Stimulated activated CD4-positive, alpha-beta T cell treated with anti-CD3 and anti-CD28 coated beads, Interleukin-1b, Interleukin-23, amount 100 ng/mL, for 4 hours (primary cell): ENCODE measurements at regions not wholly inside any gene's neighbourhood (a gene's known extent, or its start where the extent isn't known, plus 50 kb on each side); places are given as distances from the start of the nearest gene placed in this dataset.
"Not testable (repeated sequence)": the region's sequence is repeated elsewhere in the genome, so short reads cannot be mapped to it uniquely, and the experiment has no call there.

ENCODE experiments used
- DNase-seq, 2 donors: peaks; one replicate each; pipeline ENCODE4 v3.0.0-alpha.2; 2020; ENCODE audit warnings: low read depth in 2 of 2

DNA sequence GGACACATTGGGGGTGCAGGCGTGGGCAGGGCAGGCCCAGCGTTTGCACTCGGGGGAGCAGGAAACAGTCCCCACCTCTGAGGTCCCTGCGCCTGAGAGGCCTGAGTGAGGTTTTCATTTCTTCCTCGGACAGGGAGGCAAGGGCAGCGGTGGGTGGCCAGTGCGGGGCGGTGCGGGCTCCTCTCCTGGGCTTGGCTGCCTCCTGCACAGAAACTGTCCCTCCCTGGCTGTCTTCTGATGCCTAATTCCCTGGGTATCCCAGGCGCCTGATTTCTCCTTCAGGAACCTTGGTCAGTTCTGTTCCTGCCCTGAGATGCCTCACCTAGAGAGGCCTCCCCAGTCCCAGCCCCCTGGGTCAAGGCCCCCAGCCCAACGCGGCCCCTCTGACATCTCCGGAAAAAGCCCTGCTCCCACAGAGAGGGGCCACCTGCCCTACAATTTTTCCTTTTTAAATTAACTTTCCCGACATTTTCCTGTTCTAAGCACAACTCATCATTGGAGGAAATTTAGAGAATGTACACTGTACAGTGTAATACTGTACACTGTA is 260.3 kb downstream of the ADGRD1 start:
- DNase-seq: no peak

DNA sequence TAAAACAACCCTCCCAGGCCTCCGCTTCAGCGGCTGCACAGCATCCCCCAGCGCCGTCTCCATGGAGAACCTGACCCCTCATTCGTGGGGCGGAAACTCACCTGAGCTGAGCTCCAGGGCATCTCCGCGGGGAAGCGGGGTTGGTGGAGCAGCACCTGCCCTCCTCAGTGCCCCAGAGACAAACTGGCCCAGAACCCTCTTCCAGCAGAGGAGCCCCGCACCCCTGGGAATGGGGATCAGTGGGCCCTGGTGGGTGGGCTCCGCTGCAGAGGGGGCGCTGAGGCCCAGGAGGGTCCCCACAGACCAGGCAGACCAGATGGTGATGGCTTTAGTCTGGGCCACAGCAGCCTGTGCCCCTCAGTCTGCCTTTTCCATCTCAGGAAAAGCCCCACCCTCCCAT is 261.2 kb downstream of the ADGRD1 start:
- DNase-seq: not testable (repeated sequence)

DNA sequence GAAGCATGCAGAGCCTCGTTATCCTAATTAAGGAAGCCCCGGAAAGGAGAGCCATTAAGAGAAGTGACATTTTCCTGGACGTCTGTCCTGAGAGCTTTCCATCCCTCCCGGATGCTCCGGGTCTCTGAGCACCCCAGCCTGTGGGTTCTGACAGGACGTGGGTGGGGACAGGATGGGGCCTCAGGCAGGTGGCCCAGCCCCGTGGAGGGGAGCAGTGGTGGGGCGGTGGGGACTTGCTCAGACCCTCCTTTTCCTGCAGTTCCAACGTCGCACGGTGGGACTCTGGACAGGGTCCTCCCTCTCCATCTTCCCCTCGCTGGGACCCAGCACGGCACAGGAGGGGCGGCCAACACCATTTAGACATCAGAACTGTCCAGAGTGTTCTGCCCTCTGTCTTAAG is 262.9 kb downstream of the ADGRD1 start:
- DNase-seq: not testable (repeated sequence)

DNA sequence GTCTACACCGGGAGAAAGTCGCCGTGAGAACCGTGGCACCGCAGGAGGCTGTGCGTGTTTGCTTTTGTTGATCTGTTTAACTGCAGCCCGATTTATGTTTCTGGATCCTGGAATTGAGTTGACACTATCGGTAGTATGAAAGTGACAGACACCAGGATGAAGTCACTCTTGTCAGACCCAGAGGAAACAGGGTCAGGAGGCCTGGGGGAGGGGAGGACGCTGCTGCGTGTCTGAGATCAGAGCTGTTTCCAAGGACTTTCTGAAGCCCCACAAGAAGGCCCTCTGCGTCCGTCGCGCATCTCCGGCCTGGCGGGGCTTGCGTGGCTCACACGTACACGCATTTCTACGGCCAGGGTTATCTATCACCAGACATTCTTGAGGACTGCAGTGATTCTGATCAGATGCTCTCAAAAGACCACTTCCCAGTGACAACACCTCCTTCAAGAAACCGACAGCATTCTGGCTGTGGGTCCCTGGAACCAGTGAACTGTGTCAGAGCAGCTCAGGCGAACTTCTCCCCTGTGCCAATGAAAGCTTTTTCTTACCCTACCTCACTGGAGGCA is 263.4 kb downstream of the ADGRD1 start:
- no peak for DNase-seq

DNA sequence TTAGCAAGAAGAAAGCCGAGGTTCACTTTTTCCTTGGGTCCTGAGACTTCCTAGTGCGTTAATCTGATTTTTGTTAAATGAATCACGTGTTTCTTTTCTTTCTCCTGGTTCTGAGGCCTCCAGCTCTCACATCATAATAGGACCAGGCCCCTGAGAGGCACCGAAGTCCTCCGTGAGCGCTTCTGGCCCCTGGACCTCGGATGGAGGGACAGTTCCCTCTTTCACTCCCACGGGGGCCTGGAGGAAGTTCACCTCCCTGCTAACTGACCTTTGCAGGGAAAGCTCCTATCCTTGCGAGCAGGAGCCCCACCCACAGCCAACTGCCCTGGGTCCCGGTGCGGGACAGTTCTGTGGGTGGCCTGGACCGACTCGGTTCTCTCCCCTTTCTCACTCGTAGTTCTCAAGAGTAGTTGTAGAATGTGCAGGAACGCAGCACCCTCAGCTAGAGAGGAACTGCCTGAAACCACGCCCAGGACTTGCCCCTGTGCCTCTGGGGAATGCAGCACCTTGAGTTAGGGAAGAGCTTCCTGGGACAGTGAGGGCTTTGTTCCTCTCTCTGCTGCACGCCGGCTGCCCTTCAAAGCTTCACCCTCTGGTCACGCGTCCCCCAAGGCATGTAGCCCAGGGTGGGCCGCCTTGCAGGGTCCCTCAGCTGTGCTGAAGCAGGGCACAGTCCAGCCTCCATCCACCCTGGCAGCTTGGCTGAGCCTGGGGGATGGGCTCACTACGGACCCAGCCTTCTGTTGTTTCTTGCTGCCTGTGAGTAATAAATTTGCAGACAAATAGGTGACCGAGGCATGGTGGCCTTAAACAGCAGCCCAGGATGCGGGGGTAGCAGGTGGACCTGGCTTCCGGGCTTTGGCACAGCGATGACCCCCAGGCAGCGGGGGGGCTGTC is 264.6 kb downstream of the ADGRD1 start:
- no peak for DNase-seq

DNA sequence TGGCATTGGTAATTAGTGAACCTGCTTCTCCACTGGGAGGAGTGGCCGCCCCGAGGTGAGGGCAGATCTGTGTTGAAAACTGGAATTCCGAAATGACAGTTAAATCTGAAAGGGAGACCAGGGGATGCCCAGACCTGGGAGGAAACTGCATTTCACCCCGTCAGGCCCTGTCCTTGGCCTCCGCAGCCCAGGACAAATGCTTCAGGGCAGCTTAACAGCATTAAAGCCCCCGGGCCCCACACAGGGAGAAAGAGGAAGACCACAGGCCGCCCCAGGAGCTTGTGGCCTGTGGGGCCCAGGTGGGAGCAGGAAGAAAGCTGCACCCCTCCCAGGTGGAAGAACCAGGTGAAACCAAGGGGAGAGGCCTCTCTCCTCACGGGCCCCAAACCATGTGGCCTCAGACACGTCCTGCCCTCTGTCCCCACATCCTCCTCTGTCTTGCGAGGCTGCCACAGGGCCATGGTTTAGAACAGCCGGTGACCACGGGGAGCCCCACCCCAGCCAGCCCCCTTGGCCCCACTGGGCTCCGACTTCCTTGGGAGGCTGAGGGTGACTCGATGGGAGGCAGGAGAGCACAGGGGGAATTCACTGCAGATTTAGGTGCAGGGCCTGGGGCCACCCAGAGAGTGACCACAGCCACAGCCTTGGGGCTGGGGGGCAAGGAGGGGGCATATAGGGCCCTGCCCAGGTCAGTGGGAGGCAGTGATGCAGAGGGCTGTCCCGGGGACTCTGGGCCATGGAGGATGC is 265.4 kb downstream of the ADGRD1 start:
- DNase-seq: no peak

DNA sequence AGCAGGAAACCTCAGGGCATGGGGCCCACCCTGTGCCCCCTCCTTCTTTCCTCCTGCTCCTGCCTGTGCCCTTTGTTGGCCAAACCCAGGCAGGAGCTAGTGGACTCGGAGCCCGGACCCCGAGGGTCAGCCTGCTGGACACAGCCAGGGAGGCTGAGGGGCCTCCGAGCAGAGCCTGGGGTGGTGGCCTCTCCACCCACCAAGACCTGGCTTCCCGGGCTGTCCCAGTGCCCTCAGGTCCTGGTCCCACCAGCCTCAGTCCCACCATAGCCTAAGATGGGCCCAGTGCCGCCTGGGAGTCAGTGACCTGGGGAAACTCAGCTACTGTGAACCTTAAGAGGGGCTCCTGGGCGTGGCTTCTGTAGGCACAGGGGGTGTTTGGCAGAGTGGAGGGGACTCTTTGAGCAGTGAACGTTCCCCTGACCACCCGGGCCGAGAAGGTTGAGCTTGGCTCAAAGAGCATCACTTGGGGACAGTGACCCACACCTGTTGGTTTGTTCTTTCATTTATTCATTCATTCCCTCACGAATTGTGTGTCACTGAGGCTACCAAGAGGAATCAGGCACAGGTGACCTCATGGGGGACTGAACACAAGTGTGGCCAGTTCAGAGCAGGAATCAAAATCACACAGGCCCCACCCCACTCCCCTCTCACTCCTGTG is 266.1 kb downstream of the ADGRD1 start:
- DNase-seq: no peak

DNA sequence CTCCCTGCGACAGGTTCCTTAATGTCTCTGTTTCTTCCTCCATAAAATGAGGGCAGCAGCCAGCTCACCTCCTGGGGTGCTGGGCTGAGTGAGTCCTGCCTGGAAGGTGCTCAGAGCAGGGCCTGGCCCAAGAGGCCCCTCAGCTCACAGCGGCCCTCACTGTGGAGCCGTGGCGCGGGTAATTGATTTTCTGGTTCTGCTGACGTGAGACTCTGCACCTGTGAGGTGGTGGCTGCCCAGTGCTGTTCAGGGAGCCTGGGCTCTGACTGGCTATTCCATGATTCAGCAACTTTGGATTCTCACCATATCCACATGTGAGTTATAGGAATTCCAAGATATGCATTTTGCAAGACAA is 266.6 kb downstream of the ADGRD1 start:
- DNase-seq: no peak

DNA sequence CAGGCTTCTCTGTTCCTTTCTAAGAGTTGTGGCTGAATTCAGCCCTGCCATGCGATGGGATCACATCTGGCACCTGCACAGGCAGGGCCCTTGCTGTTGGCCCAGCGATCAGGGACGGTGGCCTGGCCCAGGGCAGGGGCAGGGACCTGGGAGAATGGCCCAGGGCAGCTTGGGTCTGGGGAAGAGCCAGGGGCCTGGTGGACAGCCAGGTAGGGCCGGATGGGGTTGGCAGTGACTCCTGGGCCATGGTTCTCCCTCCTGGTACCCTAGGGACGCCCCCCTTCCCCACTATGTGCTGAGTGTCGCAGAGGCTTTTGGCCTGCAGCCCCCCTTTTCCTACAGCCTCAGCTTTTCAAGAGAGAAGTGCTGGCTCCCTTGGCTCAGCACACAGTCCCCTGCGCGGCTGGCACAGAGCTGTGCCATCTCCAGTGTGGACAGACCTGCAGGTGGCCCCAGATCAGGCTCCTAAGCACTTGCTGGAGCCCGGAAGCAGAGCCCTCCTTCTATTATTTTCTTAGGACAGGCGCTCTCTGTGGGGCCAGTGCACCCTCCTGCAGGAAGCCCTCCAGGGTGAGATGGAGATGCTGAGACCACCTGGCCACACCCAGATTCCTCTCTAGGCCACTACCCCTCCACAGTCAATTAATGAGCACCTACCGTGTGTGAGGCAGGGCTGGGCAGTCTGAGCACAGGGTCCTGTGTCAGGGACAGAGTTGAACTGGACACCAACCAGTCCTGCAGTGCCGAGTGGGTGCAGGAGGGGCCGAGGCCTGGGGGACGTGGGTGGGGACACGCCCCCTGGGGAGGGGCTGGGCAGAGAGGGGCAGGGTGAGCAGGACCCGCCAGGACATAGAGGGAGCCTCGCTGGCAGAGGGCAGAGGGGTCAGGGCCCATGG is 267.6 kb downstream of the ADGRD1 start:
- DNase-seq: no peak

DNA sequence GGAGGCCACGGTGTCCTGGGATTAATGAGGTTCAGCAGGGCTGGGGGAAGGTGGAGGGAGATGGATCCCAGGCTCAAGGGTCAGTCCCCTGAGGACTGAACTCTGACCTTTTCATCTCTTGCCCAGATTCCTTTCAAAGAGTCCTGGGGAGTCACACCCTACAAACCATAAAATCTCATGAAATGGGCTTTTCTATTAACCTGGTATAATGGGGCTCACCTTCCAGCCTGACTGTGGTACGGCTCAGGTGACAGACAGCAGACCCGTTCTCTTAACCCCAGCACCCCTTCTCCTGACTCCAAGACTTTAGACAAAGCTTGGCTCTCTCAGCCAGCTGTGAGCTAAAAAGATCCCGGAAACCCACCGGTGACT is 268.2 kb downstream of the ADGRD1 start:
- DNase-seq: no peak

DNA sequence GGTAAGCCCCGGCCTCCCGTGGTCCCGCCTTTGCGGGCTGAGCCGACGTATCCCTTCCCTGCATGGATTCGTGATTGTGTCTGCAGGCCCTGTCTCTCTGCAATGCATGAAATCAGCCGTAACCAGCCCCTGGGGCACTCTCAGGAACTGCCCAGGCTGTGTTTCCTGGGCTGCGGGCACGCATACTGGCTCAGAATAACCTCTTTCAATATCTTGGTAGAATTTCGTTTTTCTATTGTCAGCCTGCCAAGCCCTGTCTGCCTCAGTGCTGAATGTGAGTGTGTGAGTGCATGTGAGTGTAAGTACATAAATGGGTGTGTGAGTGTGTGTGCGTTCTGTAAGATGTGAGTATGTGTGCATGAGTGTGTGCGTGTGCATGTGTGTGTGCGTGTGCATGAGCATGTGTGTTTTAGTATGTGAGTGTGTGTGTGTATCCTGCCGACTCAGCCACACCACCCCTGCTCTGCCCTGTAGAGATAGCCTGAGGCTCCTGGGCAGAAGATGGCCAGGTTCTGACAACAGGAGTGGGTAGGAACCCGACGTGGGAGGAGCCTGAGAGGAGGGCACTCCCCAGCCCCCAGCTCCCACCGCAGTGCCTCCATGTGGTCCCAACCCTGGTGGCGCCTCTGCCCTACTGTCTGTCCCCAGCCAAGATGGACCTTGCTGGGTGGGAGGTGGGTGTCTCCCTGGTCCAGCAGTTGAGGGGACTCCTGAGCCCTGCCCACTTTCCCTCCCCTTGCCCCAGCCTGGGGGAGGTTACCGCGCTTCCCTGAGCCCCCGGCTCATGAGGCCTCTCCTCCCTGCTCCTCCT is 268.8 kb downstream of the ADGRD1 start:
- DNase-seq: no peak

DNA sequence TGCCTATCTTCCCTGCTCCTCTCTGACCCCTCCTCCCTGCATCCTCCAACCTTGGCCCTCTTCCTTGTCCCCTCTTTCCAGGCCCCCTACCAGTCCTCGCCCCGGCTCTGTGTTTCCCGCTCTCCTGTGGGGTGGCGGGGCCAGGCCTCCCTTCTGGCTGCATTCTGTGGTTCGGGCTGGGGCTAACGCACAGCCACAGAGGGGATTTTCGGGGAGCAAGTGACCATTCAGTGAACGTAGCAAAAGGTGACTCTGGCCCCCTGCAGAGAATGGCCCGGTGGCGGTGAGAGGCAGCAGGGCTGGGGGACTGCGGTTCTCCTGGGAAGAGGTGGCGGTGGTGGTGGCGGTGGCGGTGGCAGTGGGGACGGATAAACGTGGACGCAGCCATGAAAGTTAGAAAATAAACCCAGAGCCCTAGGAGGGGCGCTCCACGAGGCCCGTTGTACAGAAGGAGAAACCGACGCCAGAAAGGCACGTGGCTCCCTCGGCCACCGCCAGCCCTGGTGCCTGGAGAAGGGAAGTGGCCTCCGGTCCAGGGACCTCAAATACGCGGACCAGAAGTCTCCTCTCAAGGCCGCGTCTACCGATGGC is 269.6 kb downstream of the ADGRD1 start:
- DNase-seq: no peak

DNA sequence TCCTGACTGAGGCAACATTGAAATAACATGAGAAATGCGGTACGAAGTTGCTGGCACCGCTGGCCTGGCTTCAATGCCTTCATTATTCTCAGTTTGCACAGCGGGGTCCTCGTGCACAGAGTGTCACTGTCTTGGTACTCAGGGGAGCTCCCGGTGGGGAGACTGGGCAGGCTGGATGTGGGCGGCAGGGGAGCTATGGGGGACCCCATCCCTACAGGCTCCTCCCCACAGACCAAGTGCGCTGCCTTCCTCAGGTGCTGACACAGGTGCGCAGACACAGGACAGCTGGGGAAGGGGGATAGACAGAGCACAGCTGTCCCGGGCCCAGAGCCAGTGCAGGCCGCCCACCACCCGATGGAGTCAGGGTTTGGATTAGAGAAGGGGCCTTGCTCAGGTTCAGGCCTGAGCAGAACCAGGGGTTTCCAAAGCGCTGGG is 270.1 kb downstream of the ADGRD1 start:
- DNase-seq: no peak

DNA sequence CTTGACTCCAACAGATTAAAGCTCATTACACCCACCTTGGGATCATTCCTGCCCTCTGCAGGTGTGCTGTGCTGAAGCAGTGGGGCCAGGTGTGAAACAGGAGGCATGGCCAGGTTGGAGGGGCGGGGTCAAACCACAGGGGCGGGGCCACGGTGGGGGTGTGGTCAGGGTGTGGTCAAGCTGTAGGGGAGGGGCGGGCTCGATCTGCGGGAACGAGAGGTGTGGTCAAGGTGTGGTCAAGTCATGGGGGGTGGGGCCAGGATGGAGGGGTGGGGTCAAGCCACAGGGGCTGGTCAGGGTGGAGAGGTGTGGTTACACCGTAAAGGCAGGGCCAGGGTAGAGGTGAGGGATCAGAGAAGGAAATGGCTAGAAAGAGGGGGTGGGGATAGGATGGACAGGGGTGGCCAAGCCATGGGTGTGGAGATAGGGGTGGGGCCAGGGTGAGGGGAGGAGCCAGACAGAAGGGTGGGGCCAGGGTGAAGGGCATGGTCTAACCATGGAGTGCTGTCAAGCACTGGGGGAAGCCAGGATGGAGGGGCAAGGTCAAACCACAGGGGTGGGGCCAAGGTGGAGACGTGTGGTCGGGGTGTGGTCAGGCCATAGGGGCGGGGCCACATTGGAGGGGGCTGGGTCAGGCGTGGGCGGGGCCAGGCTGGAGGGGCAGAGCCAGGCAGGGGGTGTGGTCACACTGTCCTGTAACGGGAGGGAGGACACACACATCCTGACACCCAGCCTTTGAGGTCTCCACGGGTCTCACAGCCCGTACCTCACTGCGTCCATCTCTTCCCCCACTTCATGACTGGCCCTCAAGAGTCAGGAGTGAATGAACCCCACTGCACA is 270.7 kb downstream of the ADGRD1 start:
- DNase-seq: not testable (repeated sequence)

DNA sequence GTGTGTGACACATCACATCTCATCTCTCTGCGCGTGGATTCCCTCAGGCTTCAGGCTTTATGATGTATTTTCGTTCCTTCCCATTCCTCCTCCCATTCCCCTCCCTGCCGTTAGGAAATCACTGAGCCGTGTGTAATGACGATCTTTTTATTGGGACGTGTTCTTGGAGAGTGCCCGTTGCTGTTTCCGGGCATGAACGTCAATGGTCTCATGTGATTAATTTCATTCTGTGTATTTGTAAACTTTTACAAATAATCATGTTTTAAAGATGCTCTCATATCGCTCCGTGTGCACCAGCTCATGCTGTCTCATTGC is 271.3 kb downstream of the ADGRD1 start:
- not testable (repeated sequence) for DNase-seq

DNA sequence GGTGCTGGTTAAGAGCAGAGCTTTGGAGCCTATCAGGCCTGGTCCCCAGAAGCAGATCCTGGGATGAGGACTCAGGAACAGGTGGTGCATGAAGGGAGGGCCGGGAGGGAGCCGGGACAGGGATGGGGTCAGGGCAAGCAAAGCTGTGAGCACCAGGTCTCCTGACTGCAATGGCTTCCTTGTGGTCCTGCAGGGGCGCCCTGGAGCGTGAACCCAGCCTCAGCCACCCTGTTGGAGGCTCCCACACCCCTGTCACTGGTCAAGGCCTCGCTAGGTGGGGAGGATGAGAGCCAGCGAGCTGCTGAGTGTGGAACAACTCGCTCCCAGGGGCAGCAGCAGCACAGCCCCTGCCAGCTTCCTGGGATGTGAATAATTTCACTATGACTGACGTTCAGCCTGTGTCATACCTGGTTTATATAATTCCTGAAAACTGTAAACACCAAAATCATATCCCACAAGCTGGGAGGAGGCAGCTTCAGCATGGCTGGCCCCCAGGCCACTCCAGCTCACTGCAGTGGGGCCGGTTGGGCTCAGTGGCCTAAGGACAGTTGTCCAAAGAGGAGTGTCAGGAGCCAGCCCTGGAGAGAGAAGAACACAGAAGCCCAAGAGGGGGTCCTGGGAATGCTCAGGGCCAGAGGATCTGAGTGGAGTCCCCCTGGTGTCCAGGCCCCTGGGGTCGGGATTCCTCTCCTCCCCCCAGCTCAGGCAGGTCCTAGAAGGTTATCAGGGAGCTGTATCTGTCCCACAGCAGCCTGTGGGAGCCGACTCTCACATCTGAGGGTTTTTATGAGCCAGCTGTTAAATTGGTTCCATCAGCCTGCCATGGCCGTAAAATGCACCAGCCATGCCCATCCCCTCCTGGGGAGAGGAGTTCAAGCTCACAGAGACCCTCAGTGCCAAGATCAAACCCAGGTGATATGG is 272.9 kb downstream of the ADGRD1 start:
- DNase-seq: no peak

DNA sequence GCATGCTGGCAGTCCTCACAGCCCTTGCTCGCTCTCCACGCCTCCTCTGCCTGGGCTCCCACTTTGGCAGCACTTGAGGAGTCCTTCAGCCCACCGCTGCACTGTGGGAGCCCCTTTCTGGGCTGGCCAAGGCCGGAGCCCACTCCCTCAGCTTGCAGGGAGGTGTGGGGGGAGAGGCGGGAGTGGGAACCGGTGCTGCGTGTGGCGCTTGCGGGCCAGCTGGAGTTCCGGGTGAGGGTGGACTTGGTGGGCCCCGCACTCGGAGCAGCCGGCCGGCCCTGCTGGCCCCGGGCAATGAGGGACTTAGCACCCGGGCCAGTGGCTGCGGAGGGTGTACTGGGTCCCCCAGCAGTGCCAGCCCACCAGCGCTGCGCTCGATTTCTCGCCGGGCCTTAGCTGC is 273.9 kb downstream of the ADGRD1 start:
- not testable (repeated sequence) for DNase-seq

DNA sequence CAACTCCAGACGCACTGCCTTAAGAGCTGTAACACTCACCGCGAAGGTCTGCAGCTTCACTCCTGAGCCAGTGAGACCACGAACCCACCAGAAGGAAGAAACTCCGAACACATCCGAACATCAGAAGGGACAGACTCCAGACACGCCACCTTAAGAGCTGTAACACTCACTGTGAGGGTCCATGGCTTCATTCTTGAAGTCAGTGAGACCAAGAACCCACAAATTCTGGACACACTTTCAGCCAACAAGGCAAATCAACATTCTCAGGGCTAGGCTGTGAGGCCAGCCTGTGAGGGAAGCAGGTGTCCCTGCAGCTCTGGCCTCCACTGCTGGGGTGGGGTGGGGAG is 275.3 kb downstream of the ADGRD1 start:
- not testable (repeated sequence) for DNase-seq
